CD14-positive monocyte (primary cell): ENCODE measurements at regions not wholly inside any gene's neighbourhood (a gene's known extent, or its start where the extent isn't known, plus 50 kb on each side); places are given as distances from the start of the nearest gene placed in this dataset.

Experiments
- DNase-seq, 3 donors: peaks; one replicate each; pipeline ENCODE4 v3.0.0-alpha.2; 2011 to 2022
- H2AFZ ChIP-seq: 2 replicates; pipeline ENCODE4 v1.6.0; 2012; ENCODE audit warnings: mild to moderate bottlenecking, low read depth, low read length, inconsistent platforms; ENCODE audit not compliant: insufficient read depth, poor library complexity, severe bottlenecking
- H3K27ac ChIP-seq, 2 donors: 1 replicate in 1 of 2; 2 replicates in 1 of 2; pipeline ENCODE4 v1.5.1; 2012 to 2013; ENCODE audit warnings: low read length in 2 of 2, control low read depth in 1 of 2, inconsistent platforms in 1 of 2, low read depth in 1 of 2, mild to moderate bottlenecking in 1 of 2
- H3K27me3 ChIP-seq, 2 donors: one replicate each; pipeline versions ENCODE4 v1.6.0 to v1.6.1; 2011 to 2013; ENCODE audit warnings: low read length in 2 of 2; ENCODE audit not compliant: control insufficient read depth in 2 of 2, insufficient read depth in 2 of 2
- H3K36me3 ChIP-seq, 2 donors: replicated peaks in 1 of 2; 1 replicate in 1 of 2; 2 replicates in 1 of 2; pipeline versions ENCODE4 v1.5.1 to v1.6.1; 2012 to 2013; ENCODE audit warnings: low read length in 2 of 2, control low read depth in 1 of 2, inconsistent platforms in 1 of 2, mild to moderate bottlenecking in 1 of 2; ENCODE audit not compliant: insufficient read depth in 2 of 2, control insufficient read depth in 1 of 2
- H3K4me1 ChIP-seq, 2 donors: 1 replicate in 1 of 2; 2 replicates in 1 of 2; pipeline versions ENCODE4 v1.5.1 to v1.6.1; 2012 to 2013; ENCODE audit warnings: low read length in 2 of 2, control low read depth in 1 of 2, inconsistent platforms in 1 of 2, mild to moderate bottlenecking in 1 of 2, moderate library complexity in 1 of 2; ENCODE audit not compliant: insufficient read depth in 2 of 2, control insufficient read depth in 1 of 2
- H3K4me2 ChIP-seq: replicated peaks from 2 replicates; pipeline ENCODE3; 2012; ENCODE audit warnings: low read length, moderate library complexity, mild to moderate bottlenecking; ENCODE audit not compliant: poor library complexity, severe bottlenecking; ENCODE audit errors: extremely low read depth
- H3K4me3 ChIP-seq, 3 experiments: fragments of 200-600 bp in 1 of 3; sonication (generic) in 1 of 3; replicated peaks in 1 of 3; 1 replicate in 2 of 3; 2 replicates in 1 of 3; pipeline ENCODE4 v1.5.1; 2011 to 2013; ENCODE audit warnings: low read length in 3 of 3, mild to moderate bottlenecking in 3 of 3, control low read depth in 2 of 3, low read depth in 2 of 3, inconsistent platforms in 1 of 3, moderate library complexity in 1 of 3
- H3K79me2 ChIP-seq: 2 replicates; pipeline ENCODE4 v1.6.0; 2012; ENCODE audit warnings: mild to moderate bottlenecking, control low read depth, inconsistent platforms, low read length, moderate library complexity; ENCODE audit not compliant: insufficient read depth
- H3K9ac ChIP-seq: 2 replicates; pipeline ENCODE4 v1.6.0; 2017; ENCODE audit warnings: low read length, mild to moderate bottlenecking; ENCODE audit not compliant: insufficient read depth, poor library complexity, severe bottlenecking
- H3K9me3 ChIP-seq, 2 donors: replicated peaks in 1 of 2; 1 replicate in 1 of 2; 2 replicates in 1 of 2; pipeline versions ENCODE4 v1.5.1 to v1.6.1; 2012 to 2013; ENCODE audit warnings: low read length in 2 of 2, control low read depth in 1 of 2; ENCODE audit not compliant: control insufficient read depth in 1 of 2, insufficient read depth in 1 of 2
- H4K20me1 ChIP-seq: 2 replicates; pipeline ENCODE4 v1.6.0; 2012; ENCODE audit warnings: mild to moderate bottlenecking, low read length, control low read depth, moderate library complexity; ENCODE audit not compliant: insufficient read depth
- H3K27ac Mint-ChIP-seq, 7 donors: one replicate each; pipeline ENCODE4 v1.8.0; 2020; ENCODE audit warnings: mild to moderate bottlenecking in 7 of 7, mixed read lengths in 7 of 7, moderate library complexity in 6 of 7, inconsistent platforms in 2 of 7
- H3K27me3 Mint-ChIP-seq, 3 donors: one replicate each; pipeline ENCODE4 v1.8.0; 2021 to 2022; ENCODE audit warnings: low read depth in 3 of 3, mild to moderate bottlenecking in 3 of 3, mixed read lengths in 3 of 3, moderate library complexity in 3 of 3, inconsistent platforms in 1 of 3
- H3K36me3 Mint-ChIP-seq, 2 donors: one replicate each; pipeline ENCODE4 v1.8.0; 2020; ENCODE audit warnings: mixed read lengths in 2 of 2, inconsistent platforms in 1 of 2, mild to moderate bottlenecking in 1 of 2
- H3K4me1 Mint-ChIP-seq: one replicate; pipeline ENCODE4 v1.8.0; 2020; ENCODE audit warnings: mild to moderate bottlenecking, mixed read lengths
- H3K4me3 Mint-ChIP-seq, 2 donors: one replicate each; pipeline ENCODE4 v1.8.0; 2020; ENCODE audit warnings: mild to moderate bottlenecking in 2 of 2, mixed read lengths in 2 of 2, moderate library complexity in 1 of 2
- H3K9me3 Mint-ChIP-seq, 7 donors: one replicate each; pipeline ENCODE4 v1.8.0; 2020 to 2022; ENCODE audit warnings: mixed read lengths in 7 of 7, mild to moderate bottlenecking in 6 of 7, moderate library complexity in 6 of 7, inconsistent platforms in 2 of 7
- WGBS: methylation state at CpG from one replicate; pipeline ENCODE4 v1.1.5; 2013; ENCODE audit warnings: missing lambda C conversion rate; ENCODE audit not compliant: insufficient coverage; 5-methylcytosine and 5-hydroxymethylcytosine counted together
- intact Hi-C, 2 donors: fragments of 100-400 bp; cut with micrococcal nuclease; formaldehyde crosslinking; loops; one replicate each; pipeline versions ENCODE4 v1.15.0 to v1.15.1; 2023
- TF ChIP-seq, protein P1 (sequence below): fragments of 200-600 bp; IDR thresholded peaks from one replicate; pipeline ENCODE4 v1.8.0; 2022; ENCODE audit warnings: antibody characterized with exemption, mild to moderate bottlenecking

- Histone ChIP-seq H3K36me3 (no peaks in the 10 kb centered on the region), H4K20me1 (no peaks in the 10 kb centered on the region), H3K27me3 (no peaks in the 10 kb centered on the region), H3K79me2 (no peaks in the 10 kb centered on the region), H3K9ac (no peak overlapping the region), H3K9me3 (no peaks in the 10 kb centered on the region), H3K4me1 (peaks cover 62 to 79% of the 10 kb centered on the region in 2 donors), H3K27ac (peak overlapping the region in 1 of 2 donors; percentile 91), H3K4me2 (no peak overlapping the region), H2AFZ (peak overlapping the region; percentile 6), H3K4me3 (no peak overlapping the region)
- TF ChIP-seq, protein P1, sequence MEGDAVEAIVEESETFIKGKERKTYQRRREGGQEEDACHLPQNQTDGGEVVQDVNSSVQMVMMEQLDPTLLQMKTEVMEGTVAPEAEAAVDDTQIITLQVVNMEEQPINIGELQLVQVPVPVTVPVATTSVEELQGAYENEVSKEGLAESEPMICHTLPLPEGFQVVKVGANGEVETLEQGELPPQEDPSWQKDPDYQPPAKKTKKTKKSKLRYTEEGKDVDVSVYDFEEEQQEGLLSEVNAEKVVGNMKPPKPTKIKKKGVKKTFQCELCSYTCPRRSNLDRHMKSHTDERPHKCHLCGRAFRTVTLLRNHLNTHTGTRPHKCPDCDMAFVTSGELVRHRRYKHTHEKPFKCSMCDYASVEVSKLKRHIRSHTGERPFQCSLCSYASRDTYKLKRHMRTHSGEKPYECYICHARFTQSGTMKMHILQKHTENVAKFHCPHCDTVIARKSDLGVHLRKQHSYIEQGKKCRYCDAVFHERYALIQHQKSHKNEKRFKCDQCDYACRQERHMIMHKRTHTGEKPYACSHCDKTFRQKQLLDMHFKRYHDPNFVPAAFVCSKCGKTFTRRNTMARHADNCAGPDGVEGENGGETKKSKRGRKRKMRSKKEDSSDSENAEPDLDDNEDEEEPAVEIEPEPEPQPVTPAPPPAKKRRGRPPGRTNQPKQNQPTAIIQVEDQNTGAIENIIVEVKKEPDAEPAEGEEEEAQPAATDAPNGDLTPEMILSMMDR: no peak
- peak in 1 of 3 donors; percentile 21 for DNase-seq
- Mint-ChIP-seq H3K27ac (peak overlapping the region; percentile 59 to 91 (median 77)), H3K4me1 (peaks cover 57% of the 10 kb centered on the region), H3K36me3 (peaks cover 4 to 11% of the 10 kb centered on the region in 2 donors), H3K9me3 (peaks cover 0 to 3% (median 0%) of the 10 kb centered on the region in 7 donors), H3K27me3 (peaks cover 0 to 5% (median 2%) of the 10 kb centered on the region in 3 donors), H3K4me3 (no peak overlapping the region)
- intact Hi-C loops: loop anchor here in 1 of 2 donors (5.0 kb wide), 2 partner anchors 34 to 46 kb away; no protein-coding TSS in a partner anchor
- 70% methylated on average over 6 of the region's 7 CpGs for WGBS
These were observed 221.1 kb downstream of the ANAPC1 start for GRCh38 chr2:111662771-111663470.

DNA sequence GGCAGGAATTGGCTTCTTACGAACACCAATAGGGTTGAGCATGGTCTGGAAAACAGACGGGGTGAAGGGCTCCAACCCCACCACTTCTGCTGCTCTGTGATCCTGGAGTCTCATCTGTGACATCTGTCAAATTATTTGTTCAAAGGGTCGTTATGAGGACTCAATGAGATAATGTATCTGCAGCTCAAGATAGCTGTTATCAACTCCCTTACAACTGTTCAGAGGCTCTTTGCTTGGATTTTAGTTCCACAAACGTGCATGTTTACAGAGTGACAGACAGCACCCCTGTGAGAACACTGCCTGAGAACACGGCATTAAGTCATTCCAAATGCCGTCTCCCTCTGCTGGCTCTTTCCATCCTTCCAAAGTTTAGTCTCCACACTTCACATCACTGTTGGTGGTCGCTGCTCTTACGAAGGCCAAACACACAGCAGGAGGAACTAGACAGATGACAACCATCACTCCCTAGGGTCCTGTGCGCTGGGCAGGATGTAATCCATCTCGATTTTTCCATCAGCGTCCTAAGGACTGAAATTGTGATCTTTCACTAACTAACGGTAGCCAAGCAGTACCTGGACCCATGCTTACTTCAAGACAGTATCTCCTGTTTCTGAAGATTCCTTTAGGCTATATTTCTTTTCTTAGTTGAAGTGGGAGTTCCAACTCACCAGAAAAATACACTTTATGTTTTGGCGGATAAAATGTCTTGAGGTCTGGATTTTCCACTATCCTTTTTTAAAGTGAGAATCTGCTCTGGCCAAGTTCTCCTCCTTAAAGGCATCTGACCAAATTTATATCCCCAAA, 220.3 kb downstream of the ANAPC1 start:
- Histone ChIP-seq H3K27ac (no peak overlapping the region), H3K4me3 (no peak overlapping the region), H3K27me3 (no peaks in the 10 kb centered on the region), H3K9ac (no peak overlapping the region), H4K20me1 (no peaks in the 10 kb centered on the region), H3K9me3 (no peaks in the 10 kb centered on the region), H3K4me1 (peaks cover 64 to 82% of the 10 kb centered on the region in 2 donors), H3K79me2 (no peaks in the 10 kb centered on the region), H3K36me3 (no peaks in the 10 kb centered on the region), H3K4me2 (no peak overlapping the region), H2AFZ (peak overlapping the region; percentile 6)
- peaks cover 4 to 12% of the 10 kb centered on the region in 2 donors for H3K36me3 Mint-ChIP-seq
- WGBS: 93% methylated on average over 11 of the region's 13 CpGs
- intact Hi-C loops: loop anchor here in 1 of 2 donors (5.0 kb wide), 2 partner anchors 34 to 46 kb away; no protein-coding TSS in a partner anchor
- TF ChIP-seq, protein P1: no peak
- DNase-seq: no peak
- peak overlapping the region in 2 of 7 donors; percentile 37 to 84 for H3K27ac Mint-ChIP-seq
- peaks cover 63% of the 10 kb centered on the region for H3K4me1 Mint-ChIP-seq
- peaks cover 0 to 3% (median 0%) of the 10 kb centered on the region in 7 donors for H3K9me3 Mint-ChIP-seq
- peaks cover 0 to 5% (median 2%) of the 10 kb centered on the region in 3 donors for H3K27me3 Mint-ChIP-seq
- no peak overlapping the region for H3K4me3 Mint-ChIP-seq
